ENCODE measurements at regions not wholly inside any gene's neighbourhood (a gene's known extent, or its start where the extent isn't known, plus 50 kb on each side); places are given as distances from the start of the nearest gene placed in this dataset.

GRCh38 chr9:80231318-80232236 lies 659.8 kb downstream of the TLE4 start:
- TF ChIP-seq, protein P1, sequence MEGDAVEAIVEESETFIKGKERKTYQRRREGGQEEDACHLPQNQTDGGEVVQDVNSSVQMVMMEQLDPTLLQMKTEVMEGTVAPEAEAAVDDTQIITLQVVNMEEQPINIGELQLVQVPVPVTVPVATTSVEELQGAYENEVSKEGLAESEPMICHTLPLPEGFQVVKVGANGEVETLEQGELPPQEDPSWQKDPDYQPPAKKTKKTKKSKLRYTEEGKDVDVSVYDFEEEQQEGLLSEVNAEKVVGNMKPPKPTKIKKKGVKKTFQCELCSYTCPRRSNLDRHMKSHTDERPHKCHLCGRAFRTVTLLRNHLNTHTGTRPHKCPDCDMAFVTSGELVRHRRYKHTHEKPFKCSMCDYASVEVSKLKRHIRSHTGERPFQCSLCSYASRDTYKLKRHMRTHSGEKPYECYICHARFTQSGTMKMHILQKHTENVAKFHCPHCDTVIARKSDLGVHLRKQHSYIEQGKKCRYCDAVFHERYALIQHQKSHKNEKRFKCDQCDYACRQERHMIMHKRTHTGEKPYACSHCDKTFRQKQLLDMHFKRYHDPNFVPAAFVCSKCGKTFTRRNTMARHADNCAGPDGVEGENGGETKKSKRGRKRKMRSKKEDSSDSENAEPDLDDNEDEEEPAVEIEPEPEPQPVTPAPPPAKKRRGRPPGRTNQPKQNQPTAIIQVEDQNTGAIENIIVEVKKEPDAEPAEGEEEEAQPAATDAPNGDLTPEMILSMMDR (IDR thresholded peaks at IDR 0.05) = no peak
- TF ChIP-seq POLR2A (IDR thresholded peaks at IDR 0.05) (no peak), EP300 (IDR thresholded peaks at IDR 0.05) (no peak)
